SK-MEL-5 (cell line): ENCODE measurements at regions not wholly inside any gene's neighbourhood (a gene's known extent, or its start where the extent isn't known, plus 50 kb on each side); places are given as distances from the start of the nearest gene placed in this dataset.
"Not testable (repeated sequence)": the region's sequence is repeated elsewhere in the genome, so short reads cannot be mapped to it uniquely, and the experiment has no call there.

Source experiments
- DNase-seq: peaks from one replicate; pipeline ENCODE4 v3.0.0-alpha.2; 2016; ENCODE audit warnings: low read depth, low spot score
- in situ Hi-C: cut with HindIII; loops from 2 replicates; pipeline ENCODE4 v1.10.0; 2016; ENCODE audit warnings: low sequenced_read_pairs, high pct_unique_total_duplicates, low pct_unique_long_range_greater_than_20kb

- in situ Hi-C loops: loop anchor here (25.0 kb wide), 2 partner anchors 215 to 285 kb away; no protein-coding TSS in a partner anchor
- no peak for DNase-seq
Observed at GRCh38 chr6:9272671-9273070, 837.3 kb upstream of the SLC35B3 start.

DNA sequence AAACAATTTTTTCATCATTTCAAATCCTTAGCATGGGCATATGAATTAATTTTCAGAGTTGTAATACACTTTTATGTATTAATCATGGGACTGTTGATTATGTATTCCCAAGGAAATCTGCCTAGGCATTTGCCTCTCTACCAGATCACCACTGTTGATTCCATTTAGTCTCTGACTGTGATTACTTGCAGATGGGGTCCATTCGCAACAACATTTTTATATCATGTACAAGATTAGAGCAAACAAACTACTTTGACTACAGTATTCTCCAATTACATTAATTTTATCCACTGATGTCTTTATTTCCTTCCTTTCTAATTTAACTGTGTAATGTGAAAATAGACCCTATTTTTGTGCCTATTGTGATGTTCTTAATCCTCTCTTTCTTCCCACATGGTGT lies 831.4 kb upstream of the SLC35B3 start:
- in situ Hi-C loops: loop anchor here (25.0 kb wide), 2 partner anchors 221 to 279 kb away; no protein-coding TSS in a partner anchor
- no peak for DNase-seq

DNA sequence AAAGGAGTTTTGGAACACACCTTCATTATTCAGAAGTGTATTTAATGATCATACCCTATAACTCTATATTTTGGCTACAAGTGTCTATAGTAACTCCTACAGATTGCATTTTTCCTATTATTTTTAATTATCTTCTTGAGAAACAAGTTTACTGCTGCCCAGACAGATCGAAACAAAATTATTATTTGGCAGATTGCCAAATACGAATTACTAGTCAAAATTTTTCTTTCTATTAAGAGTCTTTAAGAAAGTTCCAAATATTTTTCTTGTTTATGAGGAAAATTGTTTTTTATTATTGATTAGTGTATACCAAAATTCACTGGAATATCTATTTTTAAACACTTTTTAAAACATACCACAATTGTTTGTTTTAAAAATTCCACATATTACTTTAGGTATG lies 821.9 kb upstream of the SLC35B3 start:
- no peak for DNase-seq
- in situ Hi-C loops: loop anchor here (25.0 kb wide), 2 partner anchors 230 to 270 kb away; no protein-coding TSS in a partner anchor

DNA sequence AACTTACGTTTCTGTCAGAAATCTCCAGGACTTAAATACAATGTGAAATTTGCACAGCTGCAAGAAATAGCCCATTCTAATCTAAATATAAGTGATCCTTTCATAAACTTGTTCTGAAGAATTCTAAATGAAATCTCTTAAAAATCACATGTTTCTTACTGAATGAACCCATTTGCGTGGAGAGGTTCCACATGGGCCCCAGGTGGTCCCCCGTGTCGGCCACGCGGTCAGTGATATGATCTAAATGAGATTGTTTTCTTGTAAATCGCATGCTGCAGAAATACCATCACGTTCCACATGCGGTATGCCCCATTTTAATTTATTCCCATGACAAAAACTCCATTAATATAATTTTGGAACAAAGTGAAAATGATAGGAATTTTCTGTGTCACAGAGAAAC lies 818.9 kb upstream of the SLC35B3 start:
- peak; percentile 100 for DNase-seq
- in situ Hi-C loops: loop anchor here (25.0 kb wide), 2 partner anchors 233 to 267 kb away; no protein-coding TSS in a partner anchor

- DNase-seq: peak; percentile 85
- in situ Hi-C loops: loop anchor here (25.0 kb wide), 2 partner anchors 235 to 265 kb away; no protein-coding TSS in a partner anchor
Observed at GRCh38 chr6:9252799-9253198, 817.5 kb upstream of the SLC35B3 start.

GRCh38 chr6:9250852-9251251 lies 815.5 kb upstream of the SLC35B3 start:
- DNase-seq: peak; percentile 94
- in situ Hi-C loops: loop anchor here (25.0 kb wide), 2 partner anchors 236 to 264 kb away; no protein-coding TSS in a partner anchor

- in situ Hi-C loops: loop anchor here (25.0 kb wide), 1 partner anchor 536 kb away; no protein-coding TSS in a partner anchor
Observed at GRCh38 chr6:9248133-9248532, 812.8 kb upstream of the SLC35B3 start.

GRCh38 chr6:9240861-9241260 lies 805.5 kb upstream of the SLC35B3 start:
- in situ Hi-C loops: loop anchor here (25.0 kb wide), 1 partner anchor 529 kb away; no protein-coding TSS in a partner anchor

More at GRCh38 chr6:9248133-9248532, 812.8 kb upstream of the SLC35B3 start:
- no peak for DNase-seq

DNA sequence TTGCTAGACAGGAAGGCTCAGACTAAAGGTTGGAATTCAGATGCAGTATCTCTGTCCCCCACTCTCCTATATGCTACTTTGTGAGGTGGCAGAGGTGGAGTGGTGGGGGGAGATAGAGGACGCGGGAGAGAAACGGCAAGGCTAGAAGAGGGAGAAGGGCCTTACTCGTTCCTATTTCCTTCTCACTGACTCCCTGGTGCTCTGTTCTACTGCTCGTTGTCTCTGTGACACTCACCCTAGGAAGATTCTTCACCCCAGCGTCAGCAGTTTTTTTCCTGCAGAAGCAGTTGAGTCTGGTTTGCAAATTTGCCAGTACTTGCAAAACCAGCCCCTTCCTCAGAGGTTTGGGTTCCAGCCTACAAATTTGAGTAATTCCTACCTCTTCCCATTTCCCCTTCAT lies 801.1 kb upstream of the SLC35B3 start:
- DNase-seq: no peak
- in situ Hi-C loops: loop anchor here (25.0 kb wide), 1 partner anchor 524 kb away; no protein-coding TSS in a partner anchor

More at GRCh38 chr6:9240861-9241260, 805.5 kb upstream of the SLC35B3 start:
- no peak for DNase-seq

- in situ Hi-C loops: loop anchor here (25.0 kb wide), 1 partner anchor 521 kb away; no protein-coding TSS in a partner anchor
- no peak for DNase-seq
Observed at GRCh38 chr6:9233686-9234085, 798.3 kb upstream of the SLC35B3 start.

DNA sequence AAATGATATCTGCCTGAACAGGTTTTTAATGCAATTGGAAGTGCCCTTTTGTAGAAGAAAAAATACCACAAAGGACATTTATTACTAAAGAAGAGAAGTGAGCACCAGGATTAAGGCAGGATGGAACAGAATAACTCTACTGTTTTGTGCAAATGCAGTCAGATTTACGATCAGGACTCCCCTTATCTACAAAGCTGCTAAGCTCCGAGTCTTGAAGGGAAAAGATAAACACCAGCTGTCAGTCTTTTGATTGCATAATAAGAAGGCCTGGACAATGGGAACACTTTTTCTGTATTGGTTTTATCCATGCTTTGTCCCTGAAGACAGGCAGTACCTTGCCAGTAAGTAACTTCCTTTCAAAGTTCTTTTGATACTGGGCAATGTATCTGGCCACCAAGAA lies 797.9 kb upstream of the SLC35B3 start:
- DNase-seq: no peak
- in situ Hi-C loops: loop anchor here (25.0 kb wide), 1 partner anchor 521 kb away; no protein-coding TSS in a partner anchor

GRCh38 chr6:9225441-9225871 lies 790.1 kb upstream of the SLC35B3 start:
- no peak for DNase-seq
- in situ Hi-C loops: loop anchor here (25.0 kb wide), 1 partner anchor 513 kb away; no protein-coding TSS in a partner anchor

- DNase-seq: no peak
Observed at GRCh38 chr6:9224539-9224938, 789.2 kb upstream of the SLC35B3 start.

GRCh38 chr6:9213717-9214116 lies 778.4 kb upstream of the SLC35B3 start:
- in situ Hi-C loops, DNase-seq: not testable (repeated sequence)

More at GRCh38 chr6:9224539-9224938, 789.2 kb upstream of the SLC35B3 start:
- in situ Hi-C loops: no loop called here

- in situ Hi-C loops: no loop called here
- DNase-seq: peak; percentile 44
Observed at GRCh38 chr6:9208966-9209365, 773.6 kb upstream of the SLC35B3 start.

- in situ Hi-C loops: no loop called here
- DNase-seq: no peak
Observed at GRCh38 chr6:9205645-9206044, 770.3 kb upstream of the SLC35B3 start.

GRCh38 chr6:9204171-9204570 lies 768.8 kb upstream of the SLC35B3 start:
- in situ Hi-C loops: no loop called here
- no peak for DNase-seq

GRCh38 chr6:9200712-9201111 lies 765.4 kb upstream of the SLC35B3 start:
- in situ Hi-C loops: no loop called here
- no peak for DNase-seq

DNA sequence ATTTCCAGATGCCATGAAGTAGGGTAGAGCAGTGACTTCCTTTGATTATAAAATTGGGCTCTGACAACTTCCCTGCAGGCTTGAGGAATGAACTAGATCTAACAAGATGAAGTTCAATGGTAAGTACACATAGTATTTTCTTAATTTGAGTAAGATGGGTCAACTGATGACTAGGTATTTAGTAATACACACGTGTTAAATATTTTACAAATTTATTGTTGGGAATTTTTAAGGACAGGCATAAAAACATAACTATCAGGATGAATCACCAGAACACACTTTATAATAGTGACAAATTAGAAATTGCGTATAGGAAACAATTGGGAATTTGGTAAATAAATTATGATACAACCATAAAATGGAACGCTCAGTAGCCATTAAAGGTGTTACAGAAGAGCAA lies 762.4 kb upstream of the SLC35B3 start:
- in situ Hi-C loops: no loop called here
- DNase-seq: no peak
